ENCODE measurements at regions not wholly inside any gene's neighbourhood (a gene's known extent, or its start where the extent isn't known, plus 50 kb on each side); places are given as distances from the start of the nearest gene placed in this dataset.
"Not testable (repeated sequence)": the region's sequence is repeated elsewhere in the genome, so short reads cannot be mapped to it uniquely, and the experiment has no call there.

GRCh38 chr2:226295123-226295522 lies 504.5 kb downstream of the IRS1 start (continued):
- TF ChIP-seq ZNF462 (CRISPR knock-in tag; IDR thresholded peaks at IDR 0.05) = no peak
- TF ChIP-seq POLR2AphosphoS5 (IDR thresholded peaks at IDR 0.05; ENCODE audit: low read depth) = no peak
- no peak for TF ChIP-seq ETS1 (IDR thresholded peaks at IDR 0.05)
- TF ChIP-seq EZH2phosphoT487 (IDR thresholded peaks at IDR 0.05; ENCODE audit: unreplicated experiment) = no peak
- no peak for TF ChIP-seq CREB1 (CRISPR knock-in tag; IDR thresholded peaks at IDR 0.05; ENCODE audit: low read depth)
- no peak for TF ChIP-seq JUNB (IDR thresholded peaks at IDR 0.05; ENCODE audit: unreplicated experiment)
- no peak for TF ChIP-seq ZNF114 (CRISPR knock-in tag; IDR thresholded peaks at IDR 0.05)
- TF ChIP-seq EZH2 (IDR thresholded peaks at IDR 0.05; ENCODE audit: low read depth, unreplicated experiment) = no peak
- TF ChIP-seq ZNF331 (CRISPR knock-in tag; IDR thresholded peaks at IDR 0.05; ENCODE audit: low read depth) = no peak

- not testable (repeated sequence) for H3K4me2 ChIP-seq; H3K27me3 ChIP-seq (ENCODE audit: insufficient read depth); H2AFZ ChIP-seq; H3K36me3 Mint-ChIP-seq (ENCODE audit: low read depth); H3K4me1 Mint-ChIP-seq; H3K4me3 ChIP-seq; H3F3A ChIP-seq (replicated peaks; ENCODE audit: low read depth); DNase-seq (ENCODE audit: low spot score); H3K27me3 Mint-ChIP-seq (ENCODE audit: insufficient read depth, low read depth, poor library complexity); ATAC-seq; H3K79me2 ChIP-seq (replicated peaks; ENCODE audit: insufficient read depth); H3K4me1 ChIP-seq (ENCODE audit: insufficient read depth); H3K27ac Mint-ChIP-seq; H4K20me1 ChIP-seq (replicated peaks; ENCODE audit: insufficient read depth); H3K36me3 ChIP-seq (ENCODE audit: insufficient read depth); H3K27ac ChIP-seq (ENCODE audit: low read depth); H3K4me3 Mint-ChIP-seq
- peaks cover 23% of the 10 kb centered on the region for H3K9me3 Mint-ChIP-seq
- H3K9me2 ChIP-seq (ENCODE audit: insufficient read depth) = peaks cover 11% of the 10 kb centered on the region; the same call in 1 of the 2 replicates
Measured at GRCh38 chr2:226291281-226291680, 508.3 kb downstream of the IRS1 start.
